Thoracic aorta (tissue), 2 donors: ENCODE measurements at regions not wholly inside any gene's neighbourhood (a gene's known extent, or its start where the extent isn't known, plus 50 kb on each side); places are given as distances from the start of the nearest gene placed in this dataset.

Source experiments
- ATAC-seq: fragments of 150-250 bp; one replicate; pipeline ENCODE4 v1.8.0; 2017; ENCODE audit warnings: low read depth; ENCODE audit not compliant: insufficient number of reproducible peaks, low FRiP score
- DNase-seq: peaks from one replicate; pipeline ENCODE4 v3.0.0-alpha.2; 2020; ENCODE audit warnings: low spot score
- H3K27ac ChIP-seq, 2 donors: fragments of 200-600 bp; sonication (generic); 1 replicate in 1 of 2; 2 replicates in 1 of 2; pipeline ENCODE4 v1.5.1; 2016; ENCODE audit warnings: mild to moderate bottlenecking in 2 of 2, moderate library complexity in 2 of 2
- H3K27me3 ChIP-seq: fragments of 200-600 bp; sonication (generic); replicated peaks from 2 replicates; pipeline ENCODE4 v1.6.0; 2016; ENCODE audit warnings: mild to moderate bottlenecking; ENCODE audit not compliant: insufficient read depth
- H3K36me3 ChIP-seq: fragments of 200-600 bp; sonication (generic); one replicate; pipeline ENCODE4 v1.5.1; 2016
- H3K4me1 ChIP-seq, 2 donors: fragments of 200-600 bp; sonication (generic); 1 replicate in 1 of 2; 2 replicates in 1 of 2; pipeline versions ENCODE4 v1.5.1 to v1.6.0; 2016; ENCODE audit warnings: low read depth in 2 of 2, mild to moderate bottlenecking in 1 of 2; ENCODE audit not compliant: control insufficient read depth in 1 of 2
- H3K4me3 ChIP-seq: fragments of 200-600 bp; sonication (generic); 2 replicates; pipeline ENCODE4 v1.5.1; 2016; ENCODE audit warnings: mild to moderate bottlenecking
- H3K9me3 ChIP-seq: fragments of 200-600 bp; sonication (generic); 2 replicates; pipeline ENCODE4 v1.5.1; 2016
- CTCF ChIP-seq: fragments of 200-600 bp; sonication (generic); IDR thresholded peaks from one replicate; pipeline ENCODE4 v1.5.1; 2019; ENCODE audit warnings: antibody characterized with exemption

- Histone ChIP-seq H3K4me1 (no peaks in the 10 kb centered on the region), H3K36me3 (no peaks in the 10 kb centered on the region), H3K4me3 (no peak overlapping the region), H3K9me3 (no peaks in the 10 kb centered on the region), H3K27me3 (no peaks in the 10 kb centered on the region), H3K27ac (no peak overlapping the region)
- DNase-seq (no peak), ATAC-seq (no peak)
- no peak for TF ChIP-seq CTCF
Measured at GRCh38 chrX:13885591-13885990, 68.7 kb upstream of the GPM6B start.

GRCh38 chrX:13876652-13877051 lies 59.8 kb upstream of the GPM6B start:
- H3K36me3 ChIP-seq = no peaks in the 10 kb centered on the region
- H3K27ac ChIP-seq = no peak overlapping the region
- no peak for ATAC-seq

DNA sequence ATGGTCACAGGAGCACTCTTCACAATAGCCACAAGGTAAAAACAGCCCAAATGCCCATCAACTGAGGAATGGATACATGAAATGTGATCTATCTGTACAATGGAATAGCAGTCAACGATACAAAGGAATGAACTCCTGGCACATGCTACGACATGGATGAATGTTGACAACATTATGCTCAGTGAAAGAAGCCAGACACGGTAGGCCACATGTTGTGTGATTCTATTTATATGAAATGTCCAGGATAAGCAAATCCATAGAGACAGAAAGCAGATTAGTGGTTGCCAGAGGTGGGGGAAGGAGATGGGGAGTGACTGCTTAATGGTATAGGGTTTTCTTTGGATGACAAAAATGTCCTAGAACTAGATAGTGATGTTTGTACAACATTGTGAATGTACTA lies 58.7 kb upstream of the GPM6B start:
- Histone ChIP-seq H3K4me1 (peaks cover 0 to 7% of the 10 kb centered on the region in 2 donors), H3K4me3 (no peak overlapping the region), H3K36me3 (no peaks in the 10 kb centered on the region), H3K27ac (no peak overlapping the region), H3K27me3 (no peaks in the 10 kb centered on the region), H3K9me3 (no peaks in the 10 kb centered on the region)
- no peak for ATAC-seq
- no peak for DNase-seq
- no peak for TF ChIP-seq CTCF

More at GRCh38 chrX:13876652-13877051, 59.8 kb upstream of the GPM6B start:
- Histone ChIP-seq H3K4me3 (no peak overlapping the region), H3K9me3 (no peaks in the 10 kb centered on the region), H3K27me3 (no peaks in the 10 kb centered on the region), H3K4me1 (peaks cover 0 to 7% of the 10 kb centered on the region in 2 donors)
- DNase-seq = no peak
- no peak for TF ChIP-seq CTCF

DNA sequence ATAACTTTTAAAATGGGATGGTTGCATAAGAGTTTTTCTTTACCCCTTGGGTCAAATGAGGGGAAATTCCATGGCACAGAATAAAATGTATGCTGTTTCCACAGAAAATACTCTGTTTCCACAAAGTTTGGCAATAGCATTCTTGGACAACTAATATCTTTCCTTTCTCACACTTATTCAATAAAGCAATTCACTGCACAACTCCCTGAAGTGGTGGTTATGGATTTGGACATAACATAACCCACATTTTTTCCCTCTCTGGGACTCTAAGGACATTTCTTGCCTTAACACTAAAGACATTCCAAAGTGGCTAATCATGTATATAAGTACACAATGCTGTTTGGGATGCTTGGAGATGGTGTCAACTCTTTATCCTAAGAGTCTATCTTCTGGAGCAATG lies 51.7 kb upstream of the GPM6B start:
- Histone ChIP-seq H3K27ac (no peak overlapping the region), H3K4me1 (no peaks in the 10 kb centered on the region), H3K4me3 (no peak overlapping the region), H3K9me3 (no peaks in the 10 kb centered on the region), H3K36me3 (no peaks in the 10 kb centered on the region), H3K27me3 (no peaks in the 10 kb centered on the region)
- TF ChIP-seq CTCF = no peak
- ATAC-seq (no peak), DNase-seq (no peak)
